GM10266 (cell line): ENCODE measurements at regions not wholly inside any gene's neighbourhood (a gene's known extent, or its start where the extent isn't known, plus 50 kb on each side); places are given as distances from the start of the nearest gene placed in this dataset.

ENCODE experiments used
- DNase-seq: peaks from one replicate; pipeline ENCODE4 v3.0.0; 2012; ENCODE audit errors: extremely low spot score
- CTCF ChIP-seq: IDR thresholded peaks from 2 replicates; pipeline ENCODE4 v1.5.1; 2012; ENCODE audit warnings: mild to moderate bottlenecking, low read depth; ENCODE audit not compliant: control insufficient read depth, insufficient read depth; ENCODE audit errors: missing control alignments

DNA sequence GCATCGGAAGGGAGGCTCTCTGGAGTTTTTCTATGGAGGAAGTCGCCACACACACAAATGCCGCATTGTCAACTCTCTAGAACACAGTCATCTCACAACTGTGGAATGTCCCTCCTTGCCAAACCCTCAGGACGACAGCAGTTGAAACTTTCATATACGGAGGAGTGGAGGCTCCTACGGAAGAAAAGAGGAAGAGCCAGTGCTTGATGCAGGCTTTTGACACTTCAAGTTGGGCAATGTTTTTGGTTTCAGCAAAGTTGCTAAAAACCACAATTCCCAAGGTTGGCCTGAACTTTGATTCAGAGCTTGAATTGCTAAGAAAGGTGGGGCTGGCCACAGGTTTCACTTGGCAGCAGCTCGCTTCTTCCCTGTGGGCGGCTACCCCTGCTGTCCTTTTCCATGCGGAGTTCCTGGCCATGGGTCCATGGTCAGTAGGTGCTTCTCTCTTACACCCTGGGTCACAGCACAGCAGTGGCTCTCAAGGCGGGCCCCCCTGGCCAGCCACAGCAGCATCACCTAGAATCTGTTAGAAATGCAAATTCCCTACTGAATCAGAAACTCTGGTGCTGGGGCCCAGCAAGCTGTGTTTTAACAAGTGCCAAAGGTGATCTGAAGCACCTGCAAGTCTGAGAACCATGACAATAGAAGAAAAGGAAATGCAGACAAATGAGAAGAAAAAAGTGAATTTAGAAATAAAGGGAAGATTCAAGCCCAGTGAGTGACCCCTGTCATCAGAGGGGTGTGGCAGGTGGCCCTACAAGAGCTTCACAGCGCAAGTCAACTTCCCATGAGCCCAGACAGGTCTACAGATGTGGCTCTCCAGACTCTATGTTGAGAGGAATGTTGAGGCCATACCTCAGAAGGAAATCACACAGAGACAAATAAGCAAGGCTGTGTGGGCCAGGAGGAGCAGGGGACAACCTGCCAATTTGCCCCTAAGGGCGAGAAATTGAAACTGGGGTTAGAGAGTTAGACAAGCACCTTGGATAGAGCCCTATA is 856.4 kb downstream of the RNF144A start:
- peak; percentile 51 for DNase-seq
- TF ChIP-seq CTCF, result no peak

DNA sequence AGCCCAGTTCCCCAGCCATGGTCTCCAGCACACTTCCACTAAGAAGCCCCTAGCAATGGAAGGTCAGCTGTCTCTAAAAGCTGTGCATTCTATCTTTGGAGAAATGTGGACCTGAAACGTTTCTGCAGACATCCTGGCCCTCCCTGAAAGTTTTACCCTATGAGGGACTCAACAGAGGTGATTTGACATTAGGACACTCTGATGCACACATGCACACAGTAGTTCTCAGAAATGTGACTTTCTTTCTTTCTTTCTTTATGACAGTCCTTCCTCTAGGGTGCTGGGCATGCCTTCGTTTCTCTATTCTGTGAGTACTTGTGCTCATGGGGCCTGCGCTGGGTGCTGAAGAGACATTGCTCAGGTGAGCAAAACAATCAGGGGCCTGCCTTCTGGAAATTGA is 857.3 kb downstream of the RNF144A start:
- TF ChIP-seq CTCF, result no peak
- no peak for DNase-seq

- no peak for DNase-seq
- no peak for TF ChIP-seq CTCF
These were observed 860.5 kb downstream of the RNF144A start for GRCh38 chr2:7777668-7778067.

GRCh38 chr2:7780321-7780720 is 863.1 kb downstream of the RNF144A start:
- DNase-seq, result no peak
- TF ChIP-seq CTCF, result no peak

DNA sequence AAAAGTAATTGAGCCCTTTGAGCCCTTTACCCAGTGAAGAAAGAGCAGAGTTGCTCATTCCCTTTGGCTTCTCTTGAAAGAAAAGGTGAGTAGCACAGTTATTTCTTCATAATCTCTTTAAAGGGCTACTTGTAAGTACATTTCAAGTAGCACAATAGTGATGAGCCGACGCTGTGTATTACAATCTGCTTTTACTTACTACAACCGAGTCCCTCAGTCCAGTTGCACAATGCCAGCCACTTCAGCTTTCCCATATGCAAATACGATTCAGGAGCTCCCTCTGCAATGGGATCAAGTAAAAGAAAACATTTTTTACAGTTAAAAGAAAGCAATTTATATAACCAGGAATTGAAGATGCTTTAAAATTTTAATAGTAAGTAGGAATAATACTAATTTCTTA is 868.5 kb downstream of the RNF144A start:
- no peak for DNase-seq
- no peak for TF ChIP-seq CTCF

DNA sequence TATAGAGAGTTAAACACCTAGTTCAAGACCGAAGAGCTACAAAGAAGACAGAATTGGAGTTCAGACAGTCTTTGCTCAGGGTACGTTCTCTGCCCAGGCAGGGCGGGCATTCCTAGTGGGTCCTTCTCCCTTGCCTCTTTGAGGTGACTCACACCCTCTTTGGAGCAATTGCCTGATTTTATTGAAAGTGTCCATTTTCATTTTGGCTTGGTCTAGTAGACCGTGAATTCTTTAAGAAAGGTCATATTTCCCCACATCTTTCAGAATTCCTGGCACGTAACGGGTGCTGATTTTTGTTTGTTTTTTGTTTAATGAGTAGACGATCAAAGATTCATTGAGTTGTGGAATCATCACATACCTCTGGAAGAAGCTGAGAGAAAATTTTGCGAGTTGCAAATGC is 871.5 kb downstream of the RNF144A start:
- no peak for DNase-seq
- no peak for TF ChIP-seq CTCF

GRCh38 chr2:7792031-7792651 is 874.9 kb downstream of the RNF144A start:
- TF ChIP-seq CTCF, result no peak
- no peak for DNase-seq
